ENCODE measurements at regions not wholly inside any gene's neighbourhood (a gene's known extent, or its start where the extent isn't known, plus 50 kb on each side); places are given as distances from the start of the nearest gene placed in this dataset.

DNA sequence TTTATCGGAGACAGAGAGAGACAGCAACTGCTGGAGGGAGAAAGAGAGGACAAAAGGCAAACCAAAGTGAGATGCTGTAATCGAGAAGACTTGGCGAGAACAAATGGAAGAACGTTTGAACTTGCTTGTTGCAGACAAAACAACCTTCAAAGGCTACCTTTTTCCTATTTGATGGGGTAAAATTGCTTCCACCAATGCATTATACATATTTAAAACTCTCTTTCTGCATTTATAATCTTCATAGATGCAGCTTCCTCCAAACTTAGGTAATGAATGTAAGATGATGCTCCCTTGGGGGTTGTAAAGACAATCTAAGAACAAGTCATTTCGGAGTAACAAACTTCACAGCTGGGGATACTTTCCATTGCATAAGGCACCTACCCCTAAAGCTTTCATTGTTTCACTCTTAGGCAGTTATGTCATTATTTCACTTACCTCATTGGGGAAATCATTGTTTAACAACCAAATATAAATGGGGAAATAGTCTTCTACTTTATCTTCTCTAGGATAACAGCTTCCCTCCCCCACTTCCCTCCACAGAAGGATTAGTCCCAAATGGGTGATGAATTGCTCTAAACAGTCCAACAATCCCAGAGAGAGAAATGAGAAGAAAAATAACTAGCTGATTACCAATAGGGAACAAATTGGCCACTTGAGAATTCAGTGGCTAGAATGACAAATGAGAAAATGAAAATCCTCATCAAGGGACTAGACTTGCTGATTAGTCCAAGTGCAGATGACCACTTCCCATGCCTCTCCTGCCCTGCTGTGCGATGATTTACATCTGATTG lies 269.8 kb upstream of the ADAMTS9 start:
- H3K27ac ChIP-seq = no peak overlapping the region
- 20 to 94% (median 79%) methylated on average over 1 to 6 of the region's 6 CpGs for WGBS, 10 experiments
- ATAC-seq (replicated peaks in 6 of 8) = peak in 5 of 8 experiments; percentile 42 to 85 (median 74)
- in situ Hi-C loops (cut with MboI; ENCODE audit: low pct_unique_long_range_greater_than_20kb in 2 of 9, low sequenced_read_pairs in 9 of 9, unreplicated experiment in 9 of 9) = no loop called here
- H3K4me3 ChIP-seq = no peak overlapping the region
- peaks cover 21 to 44% of the 10 kb centered on the region in 2 donors for H3K4me1 ChIP-seq (replicated peaks in 1 of 2)

DNA sequence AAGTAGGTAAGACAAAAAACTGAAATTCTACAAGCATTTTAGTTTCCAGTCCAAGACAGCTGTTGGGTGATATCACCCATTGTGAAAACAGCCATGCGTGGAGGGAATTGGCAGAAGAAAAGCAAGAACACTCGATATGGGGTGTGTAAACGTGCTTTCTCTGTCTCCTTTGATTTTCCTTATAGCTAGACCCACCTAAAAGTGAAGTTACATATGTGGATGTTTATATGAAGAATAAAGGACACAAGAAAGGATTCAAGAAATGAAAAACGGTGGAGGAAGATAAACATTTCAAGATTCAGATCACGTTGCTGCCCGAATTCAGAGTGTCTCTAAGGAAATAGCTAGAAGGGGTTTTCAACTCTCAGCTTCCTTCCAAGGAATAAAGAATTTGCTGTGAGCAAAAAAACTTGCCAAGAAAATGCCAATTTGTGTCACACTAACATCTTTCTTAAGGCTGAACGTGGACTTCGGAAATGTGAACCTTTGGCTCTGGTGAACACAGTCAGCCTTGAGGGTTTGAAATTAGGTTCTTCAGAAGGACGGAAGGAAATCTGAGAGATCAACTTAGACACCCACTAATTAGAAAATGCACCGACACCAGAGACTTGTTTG lies 269.0 kb upstream of the ADAMTS9 start:
- ATAC-seq (replicated peaks in 6 of 8) = no peak

DNA sequence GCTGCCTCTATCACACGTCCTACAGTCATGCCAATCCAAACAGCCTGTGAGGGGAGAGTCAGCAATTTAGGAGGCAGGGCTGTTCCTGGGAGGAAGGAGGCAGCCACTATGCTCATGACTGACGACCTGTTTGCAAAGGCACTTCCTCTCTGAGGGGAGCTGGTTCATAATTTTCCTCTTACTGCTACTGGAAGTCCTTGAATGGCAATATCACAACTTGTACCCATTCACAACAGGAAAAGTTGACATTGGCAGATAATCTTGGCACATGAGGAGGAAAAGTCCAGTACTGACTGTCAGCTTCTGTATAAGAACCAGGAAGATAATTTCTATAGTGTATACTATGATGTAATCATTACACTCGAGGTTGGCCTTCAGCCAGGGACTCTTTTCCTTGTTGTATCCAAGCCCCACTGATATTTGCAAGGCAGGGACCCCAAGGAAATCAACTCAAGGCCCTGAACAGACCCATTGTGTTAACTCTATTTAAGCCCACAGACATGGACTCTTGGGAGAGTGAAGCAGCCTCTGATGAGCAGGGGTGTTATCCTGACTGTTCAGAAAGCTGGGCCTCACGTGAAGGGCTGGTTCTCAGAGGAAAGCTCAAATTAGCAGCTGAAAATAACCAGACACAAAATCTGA lies 267.3 kb upstream of the ADAMTS9 start:
- 18 to 80% (median 54%) methylated on average over 1 to 4 of the region's 4 CpGs; no CpG with 5 or more reads in 2 of the 10 experiments for WGBS, 10 experiments
- H3K27ac ChIP-seq = no peak overlapping the region
- peak in 5 of 8 experiments; percentile 35 to 66 (median 38) for ATAC-seq (replicated peaks in 6 of 8)
- no peak overlapping the region for H3K4me3 ChIP-seq
- in situ Hi-C loops (cut with MboI; ENCODE audit: low pct_unique_long_range_greater_than_20kb in 2 of 9, low sequenced_read_pairs in 9 of 9, unreplicated experiment in 9 of 9) = no loop called here
- peaks cover 21 to 47% of the 10 kb centered on the region in 2 donors for H3K4me1 ChIP-seq (replicated peaks in 1 of 2)

More for the DNA sequence above, 269.0 kb upstream of the ADAMTS9 start:
- in situ Hi-C loops (cut with MboI; ENCODE audit: low pct_unique_long_range_greater_than_20kb in 2 of 9, low sequenced_read_pairs in 9 of 9, unreplicated experiment in 9 of 9) = no loop called here
- Histone ChIP-seq H3K4me3 (no peak overlapping the region), H3K4me1 (replicated peaks in 1 of 2) (peaks cover 21 to 44% of the 10 kb centered on the region in 2 donors), H3K27ac (no peak overlapping the region)
- WGBS, 10 experiments = 24 to 100% (median 92%) methylated on average over 5 to 10 of the region's 10 CpGs

DNA sequence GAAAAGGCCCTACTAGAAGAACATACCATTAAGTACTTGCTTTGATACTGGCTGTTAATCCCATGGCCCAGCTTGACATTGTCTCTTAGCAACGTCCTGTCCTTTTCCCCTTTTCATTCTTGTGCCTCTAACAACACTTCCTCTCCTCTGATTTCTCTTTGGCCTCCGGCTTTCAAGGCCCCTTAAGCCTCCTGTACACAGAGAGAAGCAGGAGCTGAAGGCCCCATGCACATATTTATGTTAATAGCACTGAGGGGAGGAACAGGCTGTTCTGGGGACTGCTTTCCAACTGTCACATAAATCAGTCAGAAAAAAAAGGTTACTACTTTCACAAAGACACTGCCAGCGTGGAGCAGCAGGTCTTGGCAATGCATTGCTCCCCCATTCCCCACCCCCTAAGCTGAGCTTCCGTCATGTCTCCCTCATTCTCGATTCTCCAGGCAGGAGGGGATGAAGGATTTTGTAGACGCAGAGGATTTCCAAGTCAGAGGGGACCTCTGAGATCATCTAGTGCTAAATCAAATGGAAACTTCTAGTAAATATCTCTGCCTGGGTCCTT lies 257.4 kb upstream of the ADAMTS9 start:
- peak overlapping the region; percentile 75 to 83 for H3K27ac ChIP-seq
- in situ Hi-C loops (cut with MboI; ENCODE audit: low pct_unique_long_range_greater_than_20kb in 2 of 9, low sequenced_read_pairs in 9 of 9, unreplicated experiment in 9 of 9) = no loop called here
- peaks cover 21 to 30% of the 10 kb centered on the region in 2 donors for H3K4me1 ChIP-seq (replicated peaks in 1 of 2)
- H3K4me3 ChIP-seq = peak overlapping the region in 1 of 5 donors; percentile 6
- WGBS, 10 experiments = 0 to 40% (median 0%) methylated on average over 1 to 5 of the region's 6 CpGs; no CpG with 5 or more reads in 1 of the 10 experiments
- ATAC-seq (replicated peaks in 6 of 8) = peak; percentile 96 to 99 (median 98)

DNA sequence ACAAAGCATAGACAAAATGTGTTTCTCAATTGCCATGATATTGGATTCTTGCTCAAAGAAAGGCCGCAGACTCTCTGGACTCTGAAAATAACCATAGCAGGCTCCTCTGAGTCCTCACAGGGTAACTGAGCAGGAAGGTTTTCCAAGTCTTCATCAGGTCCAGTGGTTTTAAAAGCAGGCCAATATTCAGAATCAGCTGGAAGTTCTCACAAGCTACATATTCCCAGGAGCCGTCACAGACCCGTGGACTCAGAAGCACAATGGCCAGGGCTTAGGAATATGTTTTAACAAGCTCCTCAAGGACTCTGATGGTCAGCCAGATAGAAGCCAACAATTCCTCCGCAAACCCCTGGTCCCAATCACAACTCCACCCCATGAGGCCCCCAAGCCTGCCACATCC lies 256.1 kb upstream of the ADAMTS9 start:
- in situ Hi-C loops (cut with MboI; ENCODE audit: low pct_unique_long_range_greater_than_20kb in 2 of 9, low sequenced_read_pairs in 9 of 9, unreplicated experiment in 9 of 9) = no loop called here
- Histone ChIP-seq H3K4me3 (no peak overlapping the region), H3K4me1 (replicated peaks in 1 of 2) (peaks cover 21 to 30% of the 10 kb centered on the region in 2 donors), H3K27ac (peak overlapping the region in 1 of 2 donors; percentile 83)
- WGBS, 10 experiments = 73 to 100% (median 84%) methylated on average over 1 to 4 of the region's 4 CpGs; no CpG with 5 or more reads in 6 of the 10 experiments
- no peak for ATAC-seq (replicated peaks in 6 of 8)

DNA sequence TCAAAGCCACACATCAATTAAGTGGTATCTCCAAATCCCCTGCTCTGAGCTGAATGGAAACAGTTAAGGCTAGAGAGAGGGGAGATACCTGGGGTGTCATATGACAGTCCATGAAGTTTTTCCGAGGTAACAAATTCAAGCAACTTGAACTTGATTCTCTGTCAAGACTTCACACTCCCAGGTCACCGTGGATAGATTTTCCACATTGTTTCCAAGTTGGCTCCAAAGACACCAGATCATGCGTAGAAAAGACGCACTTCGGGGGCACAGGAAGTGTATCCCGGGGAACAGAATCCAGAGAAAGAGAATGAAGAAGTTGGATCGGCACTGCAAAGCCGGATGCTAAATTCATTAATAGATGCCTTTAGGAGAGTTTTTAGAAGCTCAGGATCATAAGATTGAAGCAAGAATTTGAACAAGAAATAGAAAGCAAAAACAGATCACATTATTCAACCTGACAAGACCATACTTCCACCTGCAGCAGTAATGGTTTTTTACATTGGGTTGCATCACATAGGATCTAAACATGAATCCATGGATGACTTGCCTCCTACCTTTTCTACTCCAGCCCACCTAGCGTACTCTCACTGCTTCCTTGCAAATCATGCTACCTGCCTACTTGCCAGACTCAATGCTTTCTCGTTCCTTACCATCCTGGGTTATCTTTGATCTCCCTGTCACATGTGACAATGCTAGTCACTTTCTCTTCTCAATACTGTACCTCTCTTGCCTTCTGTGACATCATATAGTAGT lies 253.0 kb upstream of the ADAMTS9 start:
- no peak for ATAC-seq (replicated peaks in 6 of 8)
- Histone ChIP-seq H3K4me3 (no peak overlapping the region), H3K4me1 (replicated peaks in 1 of 2) (peaks cover 18 to 26% of the 10 kb centered on the region in 2 donors), H3K27ac (no peak overlapping the region)
- in situ Hi-C loops (cut with MboI; ENCODE audit: low pct_unique_long_range_greater_than_20kb in 2 of 9, low sequenced_read_pairs in 9 of 9, unreplicated experiment in 9 of 9) = no loop called here
- 66 to 100% (median 87%) methylated on average over 1 to 10 of the region's 10 CpGs for WGBS, 10 experiments

DNA sequence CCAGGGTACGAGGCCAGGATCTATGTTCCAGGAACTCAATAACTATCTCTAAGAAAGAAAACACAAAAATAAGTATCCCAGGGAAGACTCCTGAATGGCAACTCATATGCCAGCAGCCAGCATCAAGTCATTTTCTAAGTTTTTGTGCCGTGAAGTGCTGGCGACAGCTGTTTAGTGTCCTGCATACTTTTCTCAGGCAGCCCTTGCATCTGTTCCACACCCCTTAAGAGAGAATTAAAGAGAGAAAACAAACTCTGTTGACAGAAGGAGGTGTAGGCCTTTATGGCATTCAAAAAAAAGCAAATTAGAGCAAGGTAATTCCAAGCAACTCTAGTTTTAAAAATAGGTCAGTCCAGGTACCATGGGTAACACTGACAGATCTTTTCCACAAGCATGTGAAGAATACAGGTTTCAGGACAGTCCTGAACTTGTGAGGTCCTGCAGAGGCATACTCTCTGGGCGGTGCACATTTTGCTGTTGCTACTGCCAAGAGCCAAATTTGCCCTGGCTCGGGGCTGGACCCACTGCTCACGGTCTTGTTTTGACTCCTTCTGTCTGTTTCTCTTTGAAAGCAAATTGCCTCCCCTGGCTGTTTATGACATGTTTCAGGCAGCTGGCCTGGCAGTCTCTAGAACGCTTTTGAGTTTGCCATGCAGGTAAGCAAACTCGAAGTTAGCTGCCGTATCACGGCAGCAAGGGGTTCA lies 252.1 kb upstream of the ADAMTS9 start:
- WGBS, 10 experiments = 50 to 94% (median 85%) methylated on average over 2 to 9 of the region's 10 CpGs; no CpG with 5 or more reads in 1 of the 10 experiments
- ATAC-seq (replicated peaks in 6 of 8) = no peak
- no peak overlapping the region for H3K4me3 ChIP-seq
- no peak overlapping the region for H3K27ac ChIP-seq
- H3K4me1 ChIP-seq (replicated peaks in 1 of 2) = peaks cover 13 to 17% of the 10 kb centered on the region in 2 donors
- in situ Hi-C loops (cut with MboI; ENCODE audit: low pct_unique_long_range_greater_than_20kb in 2 of 9, low sequenced_read_pairs in 9 of 9, unreplicated experiment in 9 of 9) = no loop called here

DNA sequence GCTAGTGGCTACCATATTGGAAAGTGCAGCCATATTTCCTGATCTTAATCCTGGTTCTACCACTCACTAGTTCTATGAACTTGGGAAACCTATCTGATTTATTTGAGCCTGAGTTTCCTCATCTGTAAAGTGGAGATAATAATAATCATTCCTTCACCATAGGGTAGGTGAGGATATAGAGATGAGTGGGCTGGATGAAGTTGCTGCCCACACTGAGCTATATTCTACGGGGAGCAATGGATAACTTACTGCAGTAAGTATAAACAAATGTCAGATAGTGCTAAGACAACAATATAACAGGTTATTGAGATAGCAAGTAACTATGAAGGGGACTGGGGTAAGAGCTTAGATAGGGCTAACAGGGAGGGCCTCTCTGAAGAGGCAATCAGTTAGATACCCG lies 251.5 kb upstream of the ADAMTS9 start:
- ATAC-seq (replicated peaks in 6 of 8) = no peak
- Histone ChIP-seq H3K27ac (no peak overlapping the region), H3K4me3 (no peak overlapping the region), H3K4me1 (replicated peaks in 1 of 2) (peaks cover 7 to 11% of the 10 kb centered on the region in 2 donors)
- in situ Hi-C loops (cut with MboI; ENCODE audit: low pct_unique_long_range_greater_than_20kb in 2 of 9, low sequenced_read_pairs in 9 of 9, unreplicated experiment in 9 of 9) = no loop called here
- 17 to 100% (median 80%) methylated on average over 1 to 2 of the region's 2 CpGs; no CpG with 5 or more reads in 5 of the 10 experiments for WGBS, 10 experiments

DNA sequence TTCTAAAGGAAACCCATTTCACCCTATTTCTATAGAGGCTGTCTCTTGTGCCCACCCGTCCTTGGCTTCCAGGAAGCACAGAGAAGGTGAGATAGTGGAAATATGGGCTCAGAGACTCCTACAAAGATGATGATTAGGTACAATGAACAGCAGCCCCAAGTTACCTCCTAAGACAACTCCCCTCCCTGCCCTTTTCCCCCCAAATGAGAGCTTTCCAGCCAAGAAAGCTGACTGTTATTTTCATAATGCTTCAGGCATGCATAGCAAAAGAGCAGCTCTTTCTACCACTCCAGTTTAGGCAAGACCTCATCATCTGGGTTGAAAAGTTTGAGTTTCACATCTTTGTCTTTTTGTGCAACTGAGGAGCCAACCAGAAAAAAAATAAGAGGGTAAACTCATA lies 248.8 kb upstream of the ADAMTS9 start:
- Histone ChIP-seq H3K27ac (no peak overlapping the region), H3K4me1 (replicated peaks in 1 of 2) (no peaks in the 10 kb centered on the region), H3K4me3 (no peak overlapping the region)
- ATAC-seq (replicated peaks in 6 of 8) = peak in 3 of 8 experiments; percentile 26 to 64 (median 40)
- 40 to 100% (median 80%) methylated on average over 1 of the region's 1 CpG; no CpG with 5 or more reads in 5 of the 10 experiments for WGBS, 10 experiments
- in situ Hi-C loops (cut with MboI; ENCODE audit: low pct_unique_long_range_greater_than_20kb in 2 of 9, low sequenced_read_pairs in 9 of 9, unreplicated experiment in 9 of 9) = no loop called here

DNA sequence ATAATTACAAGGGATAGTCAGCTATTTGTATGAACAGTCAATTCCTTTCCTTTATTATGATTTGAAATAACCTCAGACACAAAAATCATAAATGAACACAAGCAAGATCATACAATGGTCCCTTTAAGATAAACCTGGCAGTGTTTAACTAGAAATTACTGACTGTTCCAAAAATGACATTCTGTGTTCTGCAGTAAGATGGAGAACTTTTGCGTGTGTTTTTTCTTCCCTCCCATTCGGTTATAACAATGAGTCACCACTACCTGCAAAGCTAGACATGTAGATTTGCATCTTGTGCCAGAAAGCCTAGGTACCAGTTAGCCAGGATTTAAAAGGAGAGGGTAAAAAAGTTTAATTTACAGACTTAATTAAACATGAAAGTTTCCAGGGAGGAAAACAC lies 248.2 kb upstream of the ADAMTS9 start:
- no peak overlapping the region for H3K4me3 ChIP-seq
- H3K27ac ChIP-seq = no peak overlapping the region
- 0 to 100% (median 69%) methylated on average over 2 of the region's 2 CpGs; no CpG with 5 or more reads in 3 of the 10 experiments for WGBS, 10 experiments
- in situ Hi-C loops (cut with MboI; ENCODE audit: low pct_unique_long_range_greater_than_20kb in 2 of 9, low sequenced_read_pairs in 9 of 9, unreplicated experiment in 9 of 9) = no loop called here
- no peak for ATAC-seq (replicated peaks in 6 of 8)
- H3K4me1 ChIP-seq (replicated peaks in 1 of 2) = no peaks in the 10 kb centered on the region

DNA sequence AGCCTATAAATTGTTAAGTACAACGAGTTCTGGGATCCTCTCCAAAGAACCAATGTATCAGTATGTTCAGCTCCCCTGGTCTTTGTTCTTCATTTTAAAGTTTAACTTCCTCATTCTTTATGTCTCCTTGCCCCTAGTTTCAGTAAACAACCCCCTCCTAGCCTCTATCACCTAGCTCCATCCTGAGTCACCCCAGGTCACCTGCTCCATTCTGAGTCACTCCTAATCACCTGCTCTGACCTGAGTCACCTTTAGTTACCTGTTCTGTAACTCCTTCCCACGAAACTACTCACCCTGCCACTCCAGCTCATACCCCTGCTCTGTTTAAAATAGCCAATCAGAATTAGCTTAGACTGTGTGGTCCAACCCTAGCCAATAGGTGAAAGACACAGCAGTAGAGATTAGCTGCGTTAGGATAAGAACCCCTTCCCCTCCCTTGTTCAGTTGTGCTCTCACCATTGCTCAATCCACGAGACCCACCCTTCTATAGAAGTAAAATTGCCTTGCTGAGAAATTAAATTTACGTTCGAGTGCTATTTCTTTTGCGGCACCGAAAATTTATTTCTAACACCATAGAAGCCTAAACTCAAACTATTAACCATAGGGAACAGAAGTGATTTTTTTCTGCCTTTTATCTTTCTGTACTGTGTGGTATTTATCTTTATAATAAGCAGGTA lies 245.0 kb upstream of the ADAMTS9 start:
- no peak overlapping the region for H3K4me3 ChIP-seq
- H3K27ac ChIP-seq = no peak overlapping the region
- 35 to 100% (median 86%) methylated on average over 1 to 6 of the region's 8 CpGs for WGBS, 10 experiments
- H3K4me1 ChIP-seq (replicated peaks in 1 of 2) = no peaks in the 10 kb centered on the region
- in situ Hi-C loops (cut with MboI; ENCODE audit: low pct_unique_long_range_greater_than_20kb in 2 of 9, low sequenced_read_pairs in 9 of 9, unreplicated experiment in 9 of 9) = no loop called here
- no peak for ATAC-seq (replicated peaks in 6 of 8)
